HepG2 (cell line): ENCODE measurements at regions not wholly inside any gene's neighbourhood (a gene's known extent, or its start where the extent isn't known, plus 50 kb on each side); places are given as distances from the start of the nearest gene placed in this dataset.

Source experiments
- ATAC-seq: fragments of 200-7000 bp; cut with Tn5 transposase; 3 replicates; pipeline ENCODE4 v1.9.1; 2020; ENCODE audit warnings: mild to moderate bottlenecking, moderate library complexity
- BruUV-seq: library from RNA; stranded (reverse); fragments of 400-500 nt; replicated peaks from 2 replicates; lab custom pipeline; 2021; lab: Mats Ljungman, UMichigan
- CTCF ChIA-PET: fragments of 300-600 bp; formaldehyde crosslinking; extraction: SDS; loops from one replicate; lab custom pipeline; 2021; ENCODE audit warnings: low total read pairs, inconsistent platforms, low intra/inter-chr PET ratio; lab: Yijun Ruan, JAX
- POLR2A ChIA-PET: fragments of 350-600 bp; sonication (Branson Sonifier 250); formaldehyde crosslinking; loops from one replicate; lab custom pipeline; 2020; ENCODE audit warnings: antibody characterized with exemption, inconsistent platforms; lab: Yijun Ruan, JAX
- DNase-seq: peaks from one replicate; pipeline ENCODE4 v3.0.0-alpha.2; 2015; ENCODE audit warnings: low spot score
- FAIRE-seq: peaks from 3 replicates; lab custom pipeline; 2011; peaks lifted over from hg19 to GRCh38; lab: Jason Lieb, UNC
- H2AFZ ChIP-seq: one replicate; pipeline ENCODE4 v1.6.1; 2011; ENCODE audit warnings: low read length, inconsistent platforms
- H3K27ac ChIP-seq: fragments of 300-600 bp; 3 replicates; pipeline ENCODE4 v1.8.0; 2011; ENCODE audit warnings: mixed run types, mild to moderate bottlenecking, mixed read lengths, low read length, inconsistent platforms; ENCODE audit not compliant: insufficient read depth; ENCODE audit errors: extremely low read length
- H3K27me3 ChIP-seq, 2 experiments: fragments of 200-600 bp in 1 of 2; 2 replicates in 1 of 2; 3 replicates in 1 of 2; pipeline versions ENCODE4 v1.6.0 to v1.8.0; 2011; ENCODE audit warnings: low read length in 2 of 2, mild to moderate bottlenecking in 2 of 2, moderate library complexity in 2 of 2, inconsistent platforms in 1 of 2; ENCODE audit not compliant: insufficient read depth in 2 of 2, control insufficient read depth in 1 of 2
- H3K36me3 ChIP-seq, 2 experiments: fragments of 200-600 bp in 1 of 2; replicated peaks in 1 of 2; 2 replicates in 1 of 2; 3 replicates in 1 of 2; pipeline versions ENCODE4 v1.5.1 to v1.8.0; 2011; ENCODE audit warnings: low read length in 2 of 2, inconsistent platforms in 1 of 2; ENCODE audit not compliant: insufficient read depth in 2 of 2, control insufficient read depth in 1 of 2
- H3K4me1 ChIP-seq: 2 replicates; pipeline ENCODE4 v1.5.1; 2012; ENCODE audit warnings: low read length, inconsistent platforms; ENCODE audit not compliant: insufficient read depth
- H3K4me2 ChIP-seq: 2 replicates; pipeline ENCODE4 v1.6.0; 2011; ENCODE audit warnings: low read depth, low read length, inconsistent platforms
- H3K4me3 ChIP-seq, 3 experiments: fragments of 200-600 bp in 1 of 3; sonication (generic), shearing (Covaris generic) in 1 of 3; replicated peaks in 1 of 3; 2 replicates each; pipeline ENCODE4 v1.5.1; 2011 to 2016; ENCODE audit warnings: low read length in 3 of 3, inconsistent platforms in 2 of 3, low read depth in 2 of 3, mild to moderate bottlenecking in 2 of 3, control low read depth in 1 of 3, mixed read lengths in 1 of 3; ENCODE audit not compliant: insufficient read depth in 1 of 3
- H3K79me2 ChIP-seq: one replicate; pipeline ENCODE4 v1.6.1; 2011; ENCODE audit warnings: low read length, inconsistent platforms; ENCODE audit not compliant: insufficient read depth
- H3K9ac ChIP-seq: 2 replicates; pipeline ENCODE4 v1.6.0; 2011; ENCODE audit warnings: mild to moderate bottlenecking, low read depth, low read length, inconsistent platforms; ENCODE audit not compliant: insufficient read depth
- H3K9me3 ChIP-seq: 2 replicates; pipeline ENCODE4 v1.5.1; 2012; ENCODE audit warnings: mild to moderate bottlenecking, low read length
- H4K20me1 ChIP-seq: 2 replicates; pipeline ENCODE4 v1.6.0; 2011; ENCODE audit warnings: inconsistent platforms, mild to moderate bottlenecking, low read length, moderate library complexity; ENCODE audit not compliant: insufficient read depth
- BRF2 ChIP-seq: sonication (generic); formaldehyde crosslinking; IDR thresholded peaks from 2 replicates; pipeline ENCODE4 v1.8.1; 2022; ENCODE audit warnings: mild to moderate bottlenecking, missing genetic modification reagents
- CHD4 ChIP-seq: fragments of 200-600 bp; sonication (generic); IDR thresholded peaks from 2 replicates; pipeline ENCODE4 v1.7.0; 2017; ENCODE audit warnings: mild to moderate bottlenecking, low read length, borderline replicate concordance
- ELF4 ChIP-seq: sonication (generic); formaldehyde crosslinking; IDR thresholded peaks from 2 replicates; pipeline ENCODE4 v1.5.0; 2020; ENCODE audit warnings: missing genetic modification reagents, mild to moderate bottlenecking, moderate library complexity, borderline replicate concordance
- HNRNPH1 ChIP-seq: fragments of 200-400 bp; formaldehyde crosslinking; optimal IDR thresholded peaks from 2 replicates; pipeline ENCODE3; 2017; ENCODE audit warnings: mild to moderate bottlenecking, low read depth, low read length
- NAIF1 ChIP-seq: sonication (generic); formaldehyde crosslinking; IDR thresholded peaks from 2 replicates; pipeline ENCODE4 v1.5.0; 2020; ENCODE audit warnings: mild to moderate bottlenecking, missing genetic modification reagents, borderline replicate concordance
- PAWR ChIP-seq: sonication (generic); formaldehyde crosslinking; IDR thresholded peaks from 2 replicates; pipeline ENCODE4 v1.4.0; 2020; ENCODE audit warnings: missing genetic modification reagents, mild to moderate bottlenecking, borderline replicate concordance
- REL ChIP-seq: sonication (generic); formaldehyde crosslinking; conservative IDR thresholded peaks from 2 replicates; pipeline ENCODE4 v1.8.0; 2022; ENCODE audit warnings: mild to moderate bottlenecking, missing genetic modification reagents, moderate library complexity
- SAFB2 ChIP-seq: sonication (generic); formaldehyde crosslinking; IDR thresholded peaks from 2 replicates; pipeline ENCODE4 v1.5.1; 2020; ENCODE audit warnings: missing genetic modification reagents, low read depth, mild to moderate bottlenecking, borderline replicate concordance
- SNAPC2 ChIP-seq: sonication (generic); formaldehyde crosslinking; IDR thresholded peaks from 2 replicates; pipeline ENCODE4 v1.8.1; 2022; ENCODE audit warnings: mild to moderate bottlenecking, missing genetic modification reagents
- SUZ12 ChIP-seq: fragments of 150-350 bp; IDR thresholded peaks from 2 replicates; pipeline ENCODE4 v1.6.1; 2014; ENCODE audit warnings: low read depth, low read length
- ZBTB25 ChIP-seq: IDR thresholded peaks from 2 replicates; pipeline ENCODE4 v1.6.1; 2018; ENCODE audit warnings: missing genetic modification reagents
- ZBTB40 ChIP-seq, 2 experiments: fragments of 450-650 bp in 1 of 2; sonication (generic) in 1 of 2; formaldehyde crosslinking in 1 of 2; IDR thresholded peaks; 2 replicates each; pipeline versions ENCODE4 v1.6.1 to v1.8.0; 2016 to 2022; ENCODE audit warnings: antibody characterized with exemption in 1 of 2, mild to moderate bottlenecking in 1 of 2, missing genetic modification reagents in 1 of 2
- ZNF282 ChIP-seq: fragments of 450-650 bp; IDR thresholded peaks from 2 replicates; pipeline ENCODE4 v1.6.1; 2018; ENCODE audit not compliant: partially characterized antibody
- ZNF788 ChIP-seq: sonication (generic); formaldehyde crosslinking; IDR thresholded peaks from 2 replicates; pipeline ENCODE4 v1.5.0; 2020; ENCODE audit warnings: mild to moderate bottlenecking, missing genetic modification reagents, borderline replicate concordance
- ZSCAN22 ChIP-seq: sonication (generic); formaldehyde crosslinking; IDR thresholded peaks from 2 replicates; pipeline ENCODE4 v1.4.0; 2020; ENCODE audit warnings: mild to moderate bottlenecking, missing genetic modification reagents
- WGBS: methylation state at CpG from one replicate; pipeline ENCODE4 v1.1.6; 2017; ENCODE audit warnings: low lambda C conversion rate; 5-methylcytosine and 5-hydroxymethylcytosine counted together
- in situ Hi-C: cut with HindIII; loops from 2 replicates; pipeline ENCODE4 v1.10.0; 2017; ENCODE audit warnings: low pct_unique_long_range_greater_than_20kb; ENCODE audit not compliant: extremely low pct_ligation_motif_present
- intact Hi-C: fragments of 100-400 bp; cut with micrococcal nuclease; formaldehyde crosslinking; loops from one replicate; pipeline ENCODE4 v1.10.0; 2022; ENCODE audit not compliant: unreplicated experiment

GRCh38 chr11:130997278-130997677 is 81.0 kb upstream of the SNX19 start:
- DNase-seq: no peak
- no TSS peak for BruUV-seq
- no peaks in the 10 kb centered on the region for H3K36me3 ChIP-seq
- H3K4me1 ChIP-seq: peaks cover 8% of the 10 kb centered on the region
- in situ Hi-C loops (no loop called here), intact Hi-C loops (no loop called here)
- H3K4me2 ChIP-seq: no peak overlapping the region
- no peaks in the 10 kb centered on the region for H3K79me2 ChIP-seq
- no peak for ATAC-seq
- FAIRE-seq: no peak
- no peak overlapping the region for H3K4me3 ChIP-seq
- ChIA-PET POLR2A (no interaction called here), CTCF (no interaction called here)
- H3K27me3 ChIP-seq: no peaks in the 10 kb centered on the region; a peak in 1 of 5 replicates
- no peaks in the 10 kb centered on the region for H4K20me1 ChIP-seq
- 5% methylated on average over 1 of the region's 1 CpG for WGBS
- H3K9me3 ChIP-seq: no peaks in the 10 kb centered on the region
- H2AFZ ChIP-seq: no peak overlapping the region
- H3K27ac ChIP-seq: no peak overlapping the region
- no peak overlapping the region for H3K9ac ChIP-seq
- TF ChIP-seq HNRNPH1 (no peak), SAFB2 (CRISPR knock-in tag) (no peak), REL (no peak), CHD4 (no peak), NAIF1 (CRISPR knock-in tag) (no peak), ELF4 (CRISPR knock-in tag) (no peak), ZBTB40 (IDR thresholded peaks at IDR 0.05) (no peak), ZBTB40 (CRISPR knock-in tag; IDR thresholded peaks at IDR 0.05) (no peak), SUZ12 (no peak), BRF2 (CRISPR knock-in tag) (no peak), ZBTB25 (no peak), ZNF788 (CRISPR knock-in tag) (no peak), ZSCAN22 (CRISPR knock-in tag) (no peak), ZNF282 (no peak), PAWR (CRISPR knock-in tag) (no peak), SNAPC2 (no peak)
